GM21717 (cell line): ENCODE measurements at regions not wholly inside any gene's neighbourhood (a gene's known extent, or its start where the extent isn't known, plus 50 kb on each side); places are given as distances from the start of the nearest gene placed in this dataset.

ENCODE experiments used
- ATAC-seq: cut with Tn5 transposase; IDR thresholded peaks from one replicate; pipeline ENCODE4 v1.9.1; 2021; ENCODE audit warnings: mild to moderate bottlenecking, moderate library complexity; ENCODE audit not compliant: unreplicated experiment

DNA sequence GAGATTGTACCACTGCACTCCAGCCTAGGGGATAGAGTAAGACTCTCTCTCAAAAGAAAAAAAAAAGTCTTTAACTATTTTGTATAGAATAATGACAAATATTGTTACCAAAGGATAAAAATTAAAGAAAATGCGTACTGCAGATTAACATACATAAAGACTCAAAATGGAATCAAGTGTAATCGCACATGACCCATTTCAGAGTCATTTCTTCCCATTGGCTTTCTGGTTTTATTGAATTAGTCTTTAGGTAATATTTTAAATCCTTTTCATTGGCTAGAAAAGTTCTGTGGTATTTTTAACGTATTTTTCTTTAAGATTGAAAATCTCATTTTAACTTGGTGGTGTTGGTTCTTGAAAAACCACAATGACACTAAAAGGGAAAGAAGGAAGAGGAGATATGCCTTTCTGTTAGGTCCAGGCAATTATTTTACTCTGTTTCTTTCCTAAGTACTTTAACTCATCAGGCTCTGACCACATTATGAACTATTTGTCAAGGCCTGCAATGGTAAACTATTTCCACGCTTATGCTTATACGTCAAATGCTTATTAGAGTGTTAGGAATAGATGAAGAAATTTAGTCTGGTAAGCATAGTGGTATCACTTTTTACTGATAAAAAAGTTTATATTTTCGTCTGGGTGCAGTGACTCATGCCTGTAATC lies 52.3 kb downstream of the PLEKHG1 start:
- no peak for ATAC-seq

DNA sequence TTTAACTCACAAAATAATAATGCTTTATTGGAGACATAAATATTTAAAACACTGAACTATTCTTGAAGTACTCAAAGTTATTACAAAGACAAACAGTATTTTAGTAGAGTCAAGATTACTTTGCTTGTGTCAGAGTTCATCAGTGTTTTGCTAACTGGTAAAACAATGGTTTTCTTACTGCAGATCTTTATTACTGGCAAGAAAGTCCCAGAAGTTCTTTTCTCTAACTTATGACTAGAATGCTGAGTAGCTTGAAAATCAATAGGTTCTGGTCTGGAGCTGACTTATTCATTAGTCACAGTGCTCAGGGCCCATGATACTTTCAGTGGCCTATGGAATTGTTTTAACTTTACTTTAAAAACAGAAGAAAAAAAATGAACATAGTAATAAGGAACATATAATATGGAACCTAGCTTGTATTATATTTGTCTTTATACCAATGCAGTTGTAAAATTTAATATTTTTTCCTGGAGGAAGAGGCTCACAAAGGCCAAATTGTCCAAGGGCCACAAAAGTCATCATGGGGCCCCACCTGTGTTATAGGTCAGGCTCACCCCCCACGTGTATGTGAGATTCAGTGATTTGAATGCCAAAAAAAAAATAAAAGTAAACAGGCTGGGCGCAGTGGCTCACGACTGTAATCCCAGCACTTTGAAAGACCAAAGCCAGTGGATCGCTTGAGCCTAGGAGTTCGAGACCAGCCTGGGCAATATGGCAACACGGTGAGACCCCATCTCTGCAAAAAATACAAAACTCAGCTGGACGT lies 53.3 kb downstream of the PLEKHG1 start:
- ATAC-seq, result no peak

DNA sequence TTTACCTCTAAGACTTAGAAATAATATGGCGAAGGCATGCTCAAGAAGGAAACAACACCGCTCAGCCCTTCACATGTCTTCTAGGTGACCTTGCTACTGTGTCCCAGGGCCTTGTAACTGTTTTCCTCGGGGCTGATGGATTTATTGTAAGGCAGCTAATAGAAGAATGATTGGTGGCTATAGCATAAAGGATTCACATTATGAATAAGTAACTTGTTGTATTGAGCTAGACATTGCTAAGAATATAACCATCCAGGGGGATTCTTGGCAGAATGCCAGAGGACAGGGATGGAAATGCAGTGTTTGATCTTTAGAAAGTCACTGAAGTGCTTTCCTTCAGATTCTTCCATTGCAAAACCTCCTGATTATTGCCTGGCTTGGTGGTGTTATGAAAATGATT lies 54.9 kb downstream of the PLEKHG1 start:
- ATAC-seq, result no peak

DNA sequence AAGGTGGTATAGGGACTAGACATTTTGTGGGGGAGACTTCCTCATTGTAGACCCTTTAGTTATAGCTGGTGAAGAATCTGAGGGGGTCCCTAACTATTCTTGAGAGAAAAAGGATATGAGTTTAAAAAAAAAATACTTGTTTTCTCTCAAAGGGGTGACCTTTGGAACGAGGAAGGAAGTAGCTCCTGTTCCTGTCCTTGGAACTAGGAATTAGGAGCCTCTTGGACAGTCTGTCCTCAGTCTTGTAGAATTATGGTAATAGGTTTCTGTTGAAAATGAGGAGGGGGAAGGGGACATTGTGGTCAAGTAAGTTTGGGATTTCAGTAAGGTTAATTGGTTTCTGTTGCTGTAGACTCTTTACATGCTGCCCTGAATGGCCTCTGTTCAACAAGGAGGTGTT lies 56.5 kb downstream of the PLEKHG1 start:
- ATAC-seq, result no peak

DNA sequence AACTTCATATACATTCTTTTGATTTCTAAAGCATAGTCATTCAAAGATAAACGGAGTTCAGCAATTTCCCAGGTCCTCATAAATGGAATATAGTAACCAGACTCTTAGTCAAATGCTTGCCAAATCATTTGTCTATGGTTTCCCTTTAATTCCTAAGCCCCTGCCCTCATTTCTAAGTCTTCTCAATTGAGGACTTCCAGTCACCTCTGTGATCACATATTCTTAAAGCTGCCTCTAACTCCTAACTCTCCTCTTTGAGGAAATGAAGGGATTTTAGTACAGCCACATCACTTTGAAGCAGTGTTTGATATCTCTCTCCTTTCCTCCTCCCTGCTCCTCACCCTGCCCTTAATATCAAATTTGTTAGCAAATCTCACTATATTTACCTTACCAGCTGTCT lies 58.7 kb downstream of the PLEKHG1 start:
- no peak for ATAC-seq

DNA sequence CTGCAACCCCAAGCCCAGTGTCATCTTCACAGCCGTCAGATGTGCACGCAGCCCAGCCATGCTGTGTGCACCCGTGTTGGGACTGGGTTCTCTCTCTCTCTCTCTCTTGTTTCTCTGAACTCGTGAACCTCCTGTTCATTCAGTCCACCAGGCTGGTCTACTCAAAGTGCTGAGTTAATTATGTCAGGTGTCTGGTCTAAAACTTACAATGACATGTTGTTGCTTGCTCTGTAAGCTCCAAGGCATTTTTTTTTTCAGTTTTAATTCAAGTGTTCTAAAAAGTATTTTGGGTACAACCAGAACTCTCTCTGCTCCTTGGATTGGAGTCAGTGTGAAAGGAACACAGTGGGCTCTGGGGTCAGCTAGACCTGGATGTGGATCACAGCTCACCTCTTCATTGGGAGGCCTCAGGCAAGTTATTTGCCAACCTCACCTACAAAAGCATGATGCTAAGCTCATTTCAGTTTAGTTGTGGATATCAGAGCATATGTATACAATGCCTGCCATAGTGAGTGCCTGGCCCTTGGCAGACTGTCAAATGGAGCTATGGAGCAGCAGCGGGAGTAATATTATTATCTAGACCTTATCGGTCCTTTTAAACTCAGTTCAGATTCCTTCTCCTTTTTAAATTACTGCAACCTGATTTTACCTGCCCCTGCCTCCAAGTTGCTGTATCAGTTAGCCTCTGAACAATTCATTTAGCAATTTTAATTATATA lies 59.5 kb downstream of the PLEKHG1 start:
- ATAC-seq, result no peak

DNA sequence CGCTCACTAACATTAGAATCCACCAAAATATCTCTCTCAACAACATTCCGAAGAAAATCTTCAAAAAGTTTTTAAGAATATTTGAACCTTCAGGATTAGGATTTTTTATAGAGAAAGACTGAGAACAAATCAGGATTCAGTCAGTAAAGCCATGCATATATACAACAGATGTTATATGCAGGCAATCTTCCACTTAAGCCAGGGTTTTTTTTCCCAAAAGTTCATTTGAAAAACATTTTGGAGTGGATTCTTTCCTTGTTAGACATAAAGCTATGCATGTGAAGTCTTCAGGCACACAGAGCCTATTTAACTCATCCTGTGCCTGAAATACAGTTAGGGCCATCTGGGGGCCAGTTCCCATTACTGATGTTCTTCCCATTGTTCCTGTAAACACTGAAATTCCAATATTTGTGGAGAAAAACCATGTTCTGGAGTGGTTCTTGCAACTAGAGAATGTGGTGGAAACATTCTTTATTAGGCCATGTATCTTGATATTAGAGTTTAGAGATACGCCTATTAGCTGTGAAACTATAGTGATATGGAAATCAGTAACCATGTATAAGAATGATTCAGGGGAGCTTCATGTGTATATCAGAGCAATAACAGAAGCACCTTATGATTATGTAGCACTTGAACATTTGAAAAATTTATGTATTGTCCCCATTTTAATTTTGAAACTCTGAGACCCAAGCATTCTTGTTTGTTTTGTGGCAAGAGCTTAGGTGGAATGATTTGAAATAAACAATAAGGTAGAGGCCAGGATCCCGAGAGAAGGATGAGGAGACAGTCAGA lies 61.7 kb downstream of the PLEKHG1 start:
- ATAC-seq, result no peak

DNA sequence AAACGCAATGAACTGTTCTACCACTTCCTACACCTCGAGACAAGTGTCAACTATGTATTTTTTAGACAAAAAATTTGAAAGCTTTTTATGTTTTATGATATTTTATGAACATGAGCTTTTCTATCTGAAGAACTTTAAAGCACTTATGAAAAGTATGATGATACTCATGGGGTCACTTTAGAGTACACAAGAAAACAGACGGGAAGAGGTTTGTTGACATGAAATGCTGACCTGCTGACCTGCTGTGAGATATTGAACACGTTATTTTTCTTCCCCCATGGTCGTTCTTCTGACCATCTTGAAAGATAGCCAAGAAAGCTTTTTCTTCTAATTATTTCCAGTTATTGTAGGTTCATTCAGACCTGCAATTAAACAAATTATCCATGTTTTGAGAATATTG lies 63.1 kb downstream of the PLEKHG1 start:
- ATAC-seq, result no peak

DNA sequence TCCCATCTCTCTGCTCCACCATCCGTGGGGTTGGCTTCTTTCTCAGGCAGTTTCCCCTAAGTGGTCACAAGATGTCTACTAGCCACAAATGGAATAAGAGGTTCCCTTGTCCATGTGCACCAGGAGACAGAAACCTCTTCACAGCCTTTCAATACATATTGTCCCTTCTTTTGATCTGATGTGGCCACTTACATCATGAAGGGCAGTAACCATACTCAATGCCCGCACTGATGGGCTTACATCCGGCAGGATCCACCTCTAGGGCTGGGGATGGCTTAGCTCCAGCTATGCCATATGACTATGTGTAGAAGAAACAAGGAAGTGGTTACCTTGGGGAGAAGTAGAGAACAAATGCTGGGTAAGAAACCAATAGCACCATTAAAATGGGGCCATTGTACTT lies 64.4 kb downstream of the PLEKHG1 start:
- ATAC-seq, result no peak

DNA sequence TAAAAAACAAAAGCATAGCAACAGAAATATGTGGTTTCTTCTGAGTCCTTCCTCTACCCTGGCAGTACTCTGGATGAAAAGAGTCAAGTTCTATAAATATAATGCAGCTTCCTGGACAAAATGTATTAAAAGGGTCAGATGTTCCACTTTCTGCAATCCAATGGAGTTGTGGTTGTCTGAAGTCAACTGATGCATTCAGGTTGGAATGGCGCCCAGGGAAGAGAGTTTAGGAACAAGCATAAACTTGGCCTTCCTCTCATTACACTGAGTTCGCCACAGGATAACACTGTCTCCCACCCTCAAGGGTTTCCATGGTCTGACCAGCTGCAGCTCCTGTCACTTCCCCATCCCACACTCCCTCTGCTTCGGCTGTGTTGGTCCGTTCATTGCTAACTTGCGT lies 66.4 kb downstream of the PLEKHG1 start:
- ATAC-seq, result no peak

DNA sequence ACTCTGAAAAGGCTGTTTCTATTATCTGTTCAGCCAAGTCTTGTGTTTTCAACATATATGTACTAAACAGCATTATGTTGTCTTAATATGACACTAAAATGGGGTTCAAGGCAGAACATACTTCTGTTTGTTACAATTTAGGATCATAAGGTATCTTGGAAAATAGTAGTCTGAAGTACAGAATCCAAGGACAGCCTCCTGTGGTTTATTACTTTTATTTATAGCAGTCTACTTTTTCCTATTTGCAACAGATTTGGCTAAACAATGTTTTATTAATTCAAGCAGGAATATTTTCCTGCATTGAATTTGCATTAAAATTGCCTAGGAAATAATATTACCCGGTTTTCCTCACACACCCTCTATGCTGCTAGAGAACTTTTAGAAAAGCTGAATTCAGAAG lies 67.7 kb downstream of the PLEKHG1 start:
- no peak for ATAC-seq

DNA sequence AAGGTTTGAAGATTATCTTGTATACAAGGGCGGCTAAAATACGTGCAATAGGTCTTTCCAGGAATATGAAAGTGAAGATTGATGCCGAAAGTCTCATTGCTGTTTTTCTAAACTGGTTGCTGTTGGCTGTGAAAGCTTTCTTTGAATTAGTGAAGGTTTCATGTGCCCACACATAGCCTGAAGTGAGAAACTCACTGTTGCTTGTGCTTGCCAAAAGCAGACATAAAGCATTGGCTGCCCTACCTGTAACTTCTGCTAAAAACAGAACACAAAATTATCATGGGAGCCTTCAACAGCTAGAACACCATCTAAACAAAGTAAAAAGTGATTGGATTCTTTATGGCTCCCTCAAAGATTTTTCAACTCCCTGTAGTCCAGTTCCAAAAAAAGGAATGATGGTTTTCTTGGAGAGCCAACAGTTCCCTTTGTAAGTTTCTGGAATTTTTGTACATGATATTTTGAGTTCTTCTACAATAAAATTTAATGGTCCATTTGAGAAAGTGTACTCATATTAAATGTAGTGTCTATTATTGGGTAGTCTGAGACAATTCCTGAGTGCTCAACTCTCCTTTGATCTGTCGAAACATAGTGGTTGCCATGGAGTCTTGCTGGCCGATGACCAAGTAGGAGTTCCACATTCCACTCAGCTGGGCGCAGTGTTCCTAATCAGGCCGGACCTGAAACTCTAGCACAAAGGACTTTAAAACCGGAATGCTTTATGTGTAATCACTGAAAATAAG lies 68.5 kb downstream of the PLEKHG1 start:
- ATAC-seq, result peak; percentile 64

DNA sequence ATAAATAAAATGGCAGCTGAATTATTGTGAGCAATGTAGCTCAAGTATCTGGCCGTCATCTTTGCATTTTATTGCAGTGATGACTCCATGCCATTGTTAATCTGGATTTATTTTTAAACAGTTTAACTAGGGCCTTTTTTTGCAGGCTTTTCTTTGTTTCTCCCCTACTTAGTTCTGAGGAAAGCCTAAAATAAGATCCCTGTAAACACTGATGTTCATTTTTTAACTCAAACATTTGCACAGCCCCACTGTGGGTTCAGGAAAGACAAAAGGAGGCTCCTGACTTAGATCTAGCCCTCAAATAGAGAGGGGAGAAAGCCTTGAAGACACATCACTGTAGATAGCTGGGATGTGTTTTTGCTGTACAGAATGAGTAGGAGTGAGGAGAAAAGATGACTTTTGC lies 69.2 kb downstream of the PLEKHG1 start:
- ATAC-seq, result no peak

DNA sequence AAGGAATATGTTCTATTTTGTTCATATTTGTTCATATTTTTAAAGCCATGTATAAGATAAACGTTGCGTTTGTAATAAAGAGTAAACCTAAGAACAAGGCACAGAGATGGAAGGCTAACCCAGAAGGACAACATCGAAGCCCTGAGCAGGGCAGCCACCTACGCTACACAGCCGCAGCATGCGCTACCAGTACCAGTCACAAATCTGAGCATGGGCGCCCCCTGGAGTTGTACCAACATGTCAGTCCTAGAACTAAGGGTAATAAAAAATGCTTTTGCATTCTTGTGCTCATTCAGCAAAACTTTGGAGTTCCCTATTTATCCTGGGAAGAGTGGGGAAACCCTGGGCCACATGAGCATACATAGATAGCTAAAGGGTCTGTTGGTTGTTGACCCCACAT lies 70.6 kb downstream of the PLEKHG1 start:
- ATAC-seq, result no peak

DNA sequence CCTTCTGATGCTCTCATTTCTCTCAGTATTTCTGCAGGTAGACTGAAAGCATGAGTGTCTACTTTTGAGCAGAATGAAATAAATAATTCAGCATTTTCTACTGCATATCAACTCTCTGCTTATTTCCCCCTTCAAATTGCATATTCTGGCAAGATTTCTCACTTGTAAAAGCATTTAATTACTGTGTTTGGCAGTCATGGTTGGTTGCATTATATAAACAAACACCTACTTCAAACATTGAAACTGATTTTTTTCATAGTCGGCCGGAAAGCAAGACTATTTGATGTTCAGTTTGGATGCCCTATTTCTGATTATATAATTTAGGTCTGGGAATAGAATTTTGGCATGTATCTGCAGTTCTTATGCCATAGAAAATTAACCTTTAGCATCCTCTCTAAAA lies 73.1 kb downstream of the PLEKHG1 start:
- ATAC-seq, result no peak

DNA sequence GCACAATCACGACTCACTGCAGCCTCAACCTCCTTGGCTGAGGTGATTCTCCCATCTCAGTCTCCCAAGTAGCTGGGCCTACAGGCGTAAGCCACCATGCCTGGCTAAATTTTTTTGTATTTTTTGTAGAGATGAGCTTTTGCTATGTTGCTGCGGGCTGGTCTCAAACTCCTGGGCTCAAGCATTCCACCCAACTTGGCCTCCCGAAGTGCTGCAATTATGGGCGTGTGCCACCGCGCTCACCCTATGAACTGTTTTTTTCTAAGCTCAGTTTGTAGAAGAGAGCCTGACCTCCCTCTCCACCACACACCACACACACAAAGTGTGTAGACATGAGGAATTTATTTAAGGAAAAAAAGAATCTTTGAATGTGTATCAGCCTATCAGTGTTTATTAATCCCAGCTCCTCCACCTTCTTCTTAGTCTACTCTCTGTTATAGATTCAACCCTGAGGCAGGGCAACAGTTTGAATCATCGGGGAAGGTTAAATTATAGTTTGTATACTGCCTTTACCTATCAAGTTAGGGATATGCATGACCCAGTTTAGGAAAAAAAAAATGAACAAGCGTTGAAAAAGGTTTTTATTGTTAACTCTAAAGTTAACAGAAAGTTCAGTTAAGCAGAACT lies 74.1 kb downstream of the PLEKHG1 start:
- ATAC-seq, result no peak

DNA sequence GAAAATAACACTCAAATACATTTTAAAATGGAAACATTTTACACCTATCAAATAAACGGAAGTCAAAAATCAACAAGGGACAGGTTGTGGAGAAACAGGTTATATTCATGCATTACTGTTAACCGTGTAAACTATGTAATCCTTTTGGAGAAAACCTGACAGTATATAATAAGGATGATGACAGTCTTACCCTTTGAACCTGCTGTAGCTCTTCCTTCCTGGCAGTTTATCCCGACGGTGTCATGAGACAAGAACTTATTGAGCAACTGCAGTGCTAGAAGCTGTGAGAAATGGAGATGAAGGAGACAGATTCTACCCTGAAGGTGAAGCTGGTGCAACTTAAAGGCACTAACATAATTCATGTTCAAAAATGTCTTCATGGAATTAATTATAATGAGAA lies 76.7 kb downstream of the PLEKHG1 start:
- no peak for ATAC-seq

DNA sequence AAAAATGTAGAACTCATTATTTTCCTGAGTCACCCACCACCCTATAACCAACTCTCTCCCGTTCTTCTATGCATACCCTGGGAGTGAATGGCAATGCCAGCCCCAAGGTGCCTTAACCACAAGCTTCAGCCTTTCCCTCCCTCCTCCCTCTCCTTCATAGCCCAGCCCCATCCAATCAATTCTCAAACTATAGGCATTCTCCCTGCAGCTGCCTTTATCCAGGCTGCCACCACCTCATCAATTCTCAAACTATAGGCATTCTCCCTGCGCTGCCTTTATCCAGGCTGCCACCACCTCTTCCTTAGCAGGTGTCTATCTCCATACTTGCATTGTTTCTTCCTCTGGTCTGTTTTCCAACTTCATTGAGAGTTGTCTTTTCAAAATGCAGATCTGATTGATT lies 77.1 kb downstream of the PLEKHG1 start:
- no peak for ATAC-seq

DNA sequence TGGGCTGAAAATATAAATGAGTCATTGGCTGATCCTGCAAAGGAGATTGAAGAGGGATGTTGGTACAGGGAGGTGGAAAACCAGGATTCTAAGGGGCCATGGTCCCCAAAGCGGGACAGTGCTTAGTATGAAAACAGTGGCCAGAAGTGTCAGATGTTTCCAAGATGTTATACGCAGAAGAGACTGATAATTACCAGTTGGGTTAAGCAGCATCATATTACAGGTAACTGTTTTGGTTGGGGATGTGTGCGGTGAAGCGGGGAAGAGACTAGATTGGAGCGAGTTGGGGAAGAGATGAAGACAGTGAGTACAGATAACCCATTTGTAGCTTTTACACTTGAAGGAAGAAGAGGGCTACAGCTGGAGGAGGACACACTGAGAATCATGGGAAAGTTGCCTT lies 80.8 kb downstream of the PLEKHG1 start:
- ATAC-seq, result no peak
